Endothelial cell of umbilical vein (primary cell): ENCODE measurements at regions not wholly inside any gene's neighbourhood (a gene's known extent, or its start where the extent isn't known, plus 50 kb on each side); places are given as distances from the start of the nearest gene placed in this dataset.

ENCODE experiments used
- BruUV-seq: library from RNA; stranded (reverse); fragments of 400-500 nt; replicated peaks from 2 replicates; lab custom pipeline; 2021; lab: Mats Ljungman, UMichigan
- CTCF ChIA-PET: fragments of 300-600, 350-600 bp; sonication (Branson Sonifier 250); formaldehyde crosslinking; loops from one replicate; lab custom pipeline; 2021; ENCODE audit warnings: antibody characterized with exemption, inconsistent platforms; lab: Charles Lee
- POLR2A ChIA-PET: fragments of 300-600, 350-600 bp; sonication (Branson Sonifier 250); formaldehyde crosslinking; loops from one replicate; lab custom pipeline; 2021; ENCODE audit warnings: antibody characterized with exemption, inconsistent platforms; lab: Charles Lee
- DNase-seq: peaks from one replicate; pipeline ENCODE4 v3.0.0-alpha.2; 2011; ENCODE audit warnings: low read depth, low spot score
- FAIRE-seq: peaks from 2 replicates; lab custom pipeline; 2011; peaks lifted over from hg19 to GRCh38; lab: Jason Lieb, UNC
- H2AFZ ChIP-seq: 2 replicates; pipeline ENCODE4 v1.6.0; 2012; ENCODE audit warnings: low read depth, low read length, control low read depth, inconsistent platforms
- H3K27ac ChIP-seq: 2 replicates; pipeline ENCODE4 v1.5.1; 2011; ENCODE audit warnings: low read depth, mild to moderate bottlenecking, control low read depth, low read length, moderate library complexity; ENCODE audit not compliant: insufficient read depth
- H3K27me3 ChIP-seq, 2 experiments: 2 replicates each; pipeline versions ENCODE4 v1.6.0 to v1.6.1; 2011; ENCODE audit warnings: low read length in 2 of 2, mixed read lengths in 1 of 2; ENCODE audit not compliant: control insufficient read depth in 2 of 2, insufficient read depth in 2 of 2
- H3K36me3 ChIP-seq, 2 experiments: 2 replicates in 1 of 2; 3 replicates in 1 of 2; pipeline ENCODE4 v1.5.1; 2011; ENCODE audit warnings: low read length in 2 of 2, mild to moderate bottlenecking in 1 of 2, moderate library complexity in 1 of 2; ENCODE audit not compliant: control insufficient read depth in 2 of 2, insufficient read depth in 2 of 2; ENCODE audit errors: extremely low read depth in 1 of 2
- H3K4me1 ChIP-seq: 3 replicates; pipeline ENCODE4 v1.5.1; 2011; ENCODE audit warnings: mild to moderate bottlenecking, low read length; ENCODE audit not compliant: control insufficient read depth, insufficient read depth; ENCODE audit errors: extremely low read depth
- H3K4me2 ChIP-seq: 2 replicates; pipeline ENCODE4 v1.6.1; 2011; ENCODE audit warnings: low read length, control low read depth, mixed read lengths; ENCODE audit not compliant: insufficient read depth
- H3K4me3 ChIP-seq, 3 experiments: fragments of 200-600 bp in 1 of 3; sonication (generic), shearing (Covaris generic) in 1 of 3; replicated peaks in 1 of 3; 2 replicates each; pipeline ENCODE4 v1.5.1; 2011 to 2016; ENCODE audit warnings: control low read depth in 3 of 3, low read length in 3 of 3, mild to moderate bottlenecking in 2 of 3, inconsistent platforms in 1 of 3, low read depth in 1 of 3, moderate library complexity in 1 of 3; ENCODE audit not compliant: insufficient read depth in 1 of 3
- H3K79me2 ChIP-seq: 2 replicates; pipeline ENCODE4 v1.6.0; 2012; ENCODE audit warnings: low read length, inconsistent platforms; ENCODE audit not compliant: control insufficient read depth, insufficient read depth
- H3K9ac ChIP-seq: replicated peaks from 2 replicates; pipeline ENCODE3; 2011; ENCODE audit warnings: low read length, control low read depth; ENCODE audit not compliant: insufficient read depth; ENCODE audit errors: extremely low read depth
- H3K9me1 ChIP-seq: replicated peaks from 3 replicates; pipeline ENCODE4 v1.6.0; 2011; ENCODE audit warnings: mild to moderate bottlenecking, low read length; ENCODE audit not compliant: control insufficient read depth, insufficient read depth; ENCODE audit errors: extremely low read depth
- H3K9me3 ChIP-seq: replicated peaks from 2 replicates; pipeline ENCODE4 v1.5.1; 2012; ENCODE audit warnings: low read length, inconsistent platforms; ENCODE audit not compliant: control insufficient read depth, insufficient read depth
- H4K20me1 ChIP-seq: replicated peaks from 2 replicates; pipeline ENCODE3; 2011; ENCODE audit warnings: mild to moderate bottlenecking, low read length; ENCODE audit not compliant: control insufficient read depth, insufficient read depth; ENCODE audit errors: extremely low read depth
- EZH2 ChIP-seq: IDR thresholded peaks from 2 replicates; pipeline ENCODE4 v1.6.1; 2012; ENCODE audit warnings: borderline replicate concordance, low read depth, mild to moderate bottlenecking, moderate library complexity, low read length, inconsistent platforms; ENCODE audit not compliant: severe bottlenecking
- FOS ChIP-seq: IDR thresholded peaks from 2 replicates; pipeline ENCODE4 v1.6.1; 2011; ENCODE audit warnings: mild to moderate bottlenecking, low read length, moderate library complexity, borderline replicate concordance; ENCODE audit not compliant: insufficient read depth
- GATA2 ChIP-seq: IDR thresholded peaks from 2 replicates; pipeline ENCODE4 v1.7.0; 2011; ENCODE audit warnings: low read depth, mild to moderate bottlenecking, moderate library complexity, mixed read lengths, low read length; ENCODE audit not compliant: insufficient read length, insufficient read depth
- JUN ChIP-seq: IDR thresholded peaks from 2 replicates; pipeline ENCODE4 v1.6.1; 2011; ENCODE audit warnings: borderline replicate concordance, low read depth; ENCODE audit not compliant: insufficient read length, insufficient read depth
- MYC ChIP-seq: IDR thresholded peaks from one replicate; pipeline ENCODE4 v1.6.1; 2011; ENCODE audit warnings: mild to moderate bottlenecking, low read depth, low read length
- POLR2A ChIP-seq: IDR thresholded peaks from 2 replicates; pipeline ENCODE4 v1.6.1; 2012; ENCODE audit warnings: low read depth, mild to moderate bottlenecking, control low read depth, low read length
- dilution Hi-C: fragments of 300-500 bp; cut with MboI; formaldehyde crosslinking; loops from one replicate; pipeline ENCODE4 v1.15.0; 2019; ENCODE audit warnings: low sequenced_read_pairs; ENCODE audit not compliant: extremely low pct_ligation_motif_present
- intact Hi-C: fragments of 100-400 bp; cut with micrococcal nuclease; formaldehyde crosslinking; loops from one replicate; pipeline ENCODE4 v1.10.0; 2022
- TF ChIP-seq, protein P1 (sequence below): IDR thresholded peaks from 2 replicates; pipeline ENCODE4 v1.6.1; 2011; ENCODE audit not compliant: insufficient read depth, insufficient read length
- TF ChIP-seq, protein P2 (sequence below), 2 donors: IDR thresholded peaks; 1 replicate in 1 of 2; 2 replicates in 1 of 2; pipeline ENCODE4 v1.5.1; 2011; ENCODE audit warnings: low read length in 2 of 2, mild to moderate bottlenecking in 2 of 2, moderate library complexity in 2 of 2, control low read depth in 1 of 2, inconsistent platforms in 1 of 2, low read depth in 1 of 2; ENCODE audit not compliant: insufficient read depth in 1 of 2; ENCODE audit errors: extremely low read depth in 1 of 2

DNA sequence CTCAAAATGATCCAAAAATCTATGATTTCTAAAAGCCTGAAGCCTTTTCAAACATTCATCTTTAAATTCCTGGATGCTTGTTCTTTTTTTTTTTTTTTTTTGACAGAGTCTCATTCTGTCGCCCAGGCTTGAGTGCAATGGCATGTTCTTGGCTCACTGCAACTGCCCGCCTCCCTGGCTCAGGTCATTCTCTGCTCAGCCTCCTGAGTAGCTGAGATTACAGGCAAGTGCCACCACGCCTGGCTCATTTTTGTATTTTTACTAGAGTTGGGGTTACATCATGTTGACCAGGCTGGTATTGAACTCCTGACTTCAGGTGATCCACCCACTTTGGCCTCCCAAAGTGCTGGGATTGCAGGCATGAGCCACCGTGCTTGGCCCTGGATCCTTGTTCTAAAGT lies 649.5 kb downstream of the XIRP2 start:
- H3K9me3 ChIP-seq, result no peaks in the 10 kb centered on the region
- FAIRE-seq (no peak), DNase-seq (no peak)
- H3K27ac ChIP-seq, result no peak overlapping the region
- H3K4me2 ChIP-seq, result no peak overlapping the region
- no peak overlapping the region for H3K4me3 ChIP-seq
- intact Hi-C loops (no loop called here), dilution Hi-C loops (no loop called here)
- H3K9ac ChIP-seq, result no peak overlapping the region
- H3K4me1 ChIP-seq, result no peaks in the 10 kb centered on the region
- no peaks in the 10 kb centered on the region for H4K20me1 ChIP-seq
- no peaks in the 10 kb centered on the region for H3K36me3 ChIP-seq
- no peaks in the 10 kb centered on the region for H3K79me2 ChIP-seq
- no TSS peak for BruUV-seq
- no peaks in the 10 kb centered on the region for H3K9me1 ChIP-seq
- ChIA-PET CTCF (no interaction called here), POLR2A (no interaction called here)
- TF ChIP-seq MYC (no peak), GATA2 (no peak), POLR2A (no peak), FOS (no peak), JUN (no peak), EZH2 (no peak)
- TF ChIP-seq, protein P1, sequence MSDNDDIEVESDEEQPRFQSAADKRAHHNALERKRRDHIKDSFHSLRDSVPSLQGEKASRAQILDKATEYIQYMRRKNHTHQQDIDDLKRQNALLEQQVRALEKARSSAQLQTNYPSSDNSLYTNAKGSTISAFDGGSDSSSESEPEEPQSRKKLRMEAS, result no peak
- TF ChIP-seq, protein P2, sequence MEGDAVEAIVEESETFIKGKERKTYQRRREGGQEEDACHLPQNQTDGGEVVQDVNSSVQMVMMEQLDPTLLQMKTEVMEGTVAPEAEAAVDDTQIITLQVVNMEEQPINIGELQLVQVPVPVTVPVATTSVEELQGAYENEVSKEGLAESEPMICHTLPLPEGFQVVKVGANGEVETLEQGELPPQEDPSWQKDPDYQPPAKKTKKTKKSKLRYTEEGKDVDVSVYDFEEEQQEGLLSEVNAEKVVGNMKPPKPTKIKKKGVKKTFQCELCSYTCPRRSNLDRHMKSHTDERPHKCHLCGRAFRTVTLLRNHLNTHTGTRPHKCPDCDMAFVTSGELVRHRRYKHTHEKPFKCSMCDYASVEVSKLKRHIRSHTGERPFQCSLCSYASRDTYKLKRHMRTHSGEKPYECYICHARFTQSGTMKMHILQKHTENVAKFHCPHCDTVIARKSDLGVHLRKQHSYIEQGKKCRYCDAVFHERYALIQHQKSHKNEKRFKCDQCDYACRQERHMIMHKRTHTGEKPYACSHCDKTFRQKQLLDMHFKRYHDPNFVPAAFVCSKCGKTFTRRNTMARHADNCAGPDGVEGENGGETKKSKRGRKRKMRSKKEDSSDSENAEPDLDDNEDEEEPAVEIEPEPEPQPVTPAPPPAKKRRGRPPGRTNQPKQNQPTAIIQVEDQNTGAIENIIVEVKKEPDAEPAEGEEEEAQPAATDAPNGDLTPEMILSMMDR (IDR thresholded peaks at IDR 0.05; ENCODE audit: extremely low read depth in 1 of 2, insufficient read depth in 1 of 2, low read depth in 1 of 2, low read length in 2 of 2), result no peak
- H2AFZ ChIP-seq, result no peak overlapping the region
- H3K27me3 ChIP-seq, result no peaks in the 10 kb centered on the region
